Pancreas (tissue), 10 donors: ENCODE measurements at regions not wholly inside any gene's neighbourhood (a gene's known extent, or its start where the extent isn't known, plus 50 kb on each side); places are given as distances from the start of the nearest gene placed in this dataset.

Source experiments
- ATAC-seq, 4 donors: fragments of 200-7000 bp; cut with Tn5 transposase; one replicate each; pipeline versions ENCODE4 v1.8.0 to v1.9.1; 2020; ENCODE audit warnings: mild to moderate bottlenecking in 4 of 4, moderate library complexity in 4 of 4
- DNase-seq, 6 donors: peaks; one replicate each; pipeline ENCODE4 v3.0.0-alpha.2; 2020
- FAIRE-seq: peaks from 2 replicates; lab custom pipeline; 2012; peaks lifted over from hg19 to GRCh38; lab: Jason Lieb, UNC
- H3K27ac ChIP-seq, 4 donors: fragments of 200-600 bp; sonication (generic); 1 replicate in 3 of 4; 2 replicates in 1 of 4; pipeline versions ENCODE4 v1.5.0 to v1.8.0; 2020
- H3K27me3 ChIP-seq, 4 donors: fragments of 200-600 bp; one replicate each; pipeline ENCODE4 v1.8.0; 2021
- H3K36me3 ChIP-seq, 3 donors: fragments of 200-600 bp; sonication (generic) in 1 of 3; one replicate each; pipeline versions ENCODE4 v1.5.0 to v1.8.0; 2020 to 2021
- H3K4me1 ChIP-seq, 3 donors: fragments of 200-600 bp; one replicate each; pipeline ENCODE4 v1.8.0; 2021
- H3K4me3 ChIP-seq, 4 donors: fragments of 200-600 bp; sonication (generic) in 2 of 4; one replicate each; pipeline versions ENCODE4 v1.5.0 to v1.8.0; 2020 to 2021
- H3K9me3 ChIP-seq, 4 donors: fragments of 200-600 bp; one replicate each; pipeline ENCODE4 v1.8.0; 2021
- WGBS, 2 donors: extraction: QIAGEN DNeasy Blood & Tissue Kit; methylation state at CpG; one replicate each; pipeline ENCODE4 v1.1.7; 2013; 5-methylcytosine and 5-hydroxymethylcytosine counted together
- intact Hi-C, 3 donors: fragments of 100-400 bp; cut with DNase I; formaldehyde crosslinking; loops; one replicate each; pipeline versions ENCODE4 v1.11.1 to v1.14.2; 2022
- TF ChIP-seq, protein P1 (sequence below), 4 donors: fragments of 200-600 bp; sonication (generic) in 3 of 4; IDR thresholded peaks; one replicate each; pipeline versions ENCODE4 v1.5.0 to v1.8.0; 2021; ENCODE audit warnings: antibody characterized with exemption in 4 of 4
- donor health status: healthy with polysubstance abuse.
- donor health status: DM: no; HTN: no; CAD: no; lungs with moderate emphysema.
- donor health status: DM: no; HTN: no; CAD: no.
- donor health status: control.
- donor health status: control.
- donor health status: Bipolar disorder and iron deficiency.
- donor health status: DM: yes; HTN: yes; CAD: no.
- donor health status: DM: no; HTN: no; CAD: no.
- donor health status: DM: no; HTN: no; CAD: no.
- donor health status: DM: yes; HTN: yes; CAD: no.

DNA sequence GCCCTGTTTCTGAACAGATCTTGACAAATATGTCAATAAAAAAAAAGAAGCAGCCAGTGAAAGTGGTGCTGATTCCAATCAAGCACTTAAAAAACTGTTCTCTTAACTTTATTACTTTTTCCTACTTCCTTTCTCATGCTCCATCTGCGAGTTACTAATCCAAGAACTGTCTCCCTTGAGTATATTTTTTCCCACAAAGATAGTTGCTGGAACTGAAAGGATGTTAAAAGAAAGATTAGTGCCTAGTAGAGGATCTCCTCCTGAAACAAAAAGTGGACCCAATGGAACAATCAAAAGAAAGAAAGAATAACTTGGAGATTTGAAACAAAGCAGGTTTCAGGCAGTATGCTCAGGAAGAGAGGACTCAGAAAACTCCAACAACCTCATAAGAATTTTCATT lies 1034.8 kb downstream of the PCDH17 start:
- no peak overlapping the region for H3K4me3 ChIP-seq
- 34 to 40% methylated on average over 1 of the region's 1 CpG for WGBS, 2 donors
- intact Hi-C loops = no loop called here
- no peaks in the 10 kb centered on the region for H3K36me3 ChIP-seq
- H3K9me3 ChIP-seq = no peaks in the 10 kb centered on the region
- no peaks in the 10 kb centered on the region for H3K27me3 ChIP-seq
- no peak overlapping the region for H3K27ac ChIP-seq
- TF ChIP-seq, protein P1, sequence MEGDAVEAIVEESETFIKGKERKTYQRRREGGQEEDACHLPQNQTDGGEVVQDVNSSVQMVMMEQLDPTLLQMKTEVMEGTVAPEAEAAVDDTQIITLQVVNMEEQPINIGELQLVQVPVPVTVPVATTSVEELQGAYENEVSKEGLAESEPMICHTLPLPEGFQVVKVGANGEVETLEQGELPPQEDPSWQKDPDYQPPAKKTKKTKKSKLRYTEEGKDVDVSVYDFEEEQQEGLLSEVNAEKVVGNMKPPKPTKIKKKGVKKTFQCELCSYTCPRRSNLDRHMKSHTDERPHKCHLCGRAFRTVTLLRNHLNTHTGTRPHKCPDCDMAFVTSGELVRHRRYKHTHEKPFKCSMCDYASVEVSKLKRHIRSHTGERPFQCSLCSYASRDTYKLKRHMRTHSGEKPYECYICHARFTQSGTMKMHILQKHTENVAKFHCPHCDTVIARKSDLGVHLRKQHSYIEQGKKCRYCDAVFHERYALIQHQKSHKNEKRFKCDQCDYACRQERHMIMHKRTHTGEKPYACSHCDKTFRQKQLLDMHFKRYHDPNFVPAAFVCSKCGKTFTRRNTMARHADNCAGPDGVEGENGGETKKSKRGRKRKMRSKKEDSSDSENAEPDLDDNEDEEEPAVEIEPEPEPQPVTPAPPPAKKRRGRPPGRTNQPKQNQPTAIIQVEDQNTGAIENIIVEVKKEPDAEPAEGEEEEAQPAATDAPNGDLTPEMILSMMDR (IDR thresholded peaks at IDR 0.05) = no peak
- no peaks in the 10 kb centered on the region for H3K4me1 ChIP-seq
- DNase-seq (no peak), FAIRE-seq (no peak), ATAC-seq (no peak)

DNA sequence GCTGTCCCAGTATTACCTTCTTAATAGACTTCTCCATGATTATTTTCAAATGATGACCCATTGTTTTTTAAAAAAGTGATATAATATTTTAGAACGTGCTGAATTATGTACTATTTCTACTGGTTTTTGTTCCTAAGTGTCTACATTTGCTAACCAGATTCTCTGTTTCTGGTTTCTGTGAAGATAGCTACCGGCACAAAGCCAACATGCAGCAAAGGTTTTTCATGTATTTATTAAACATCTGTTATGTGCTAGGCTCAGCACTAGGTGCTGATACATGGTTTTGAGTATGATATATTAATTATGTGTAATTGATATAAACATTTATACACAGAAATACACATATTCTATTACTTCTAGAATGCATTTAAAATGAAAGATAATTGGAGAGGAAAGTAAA lies 1035.6 kb downstream of the PCDH17 start:
- H3K4me1 ChIP-seq = no peaks in the 10 kb centered on the region
- no peak overlapping the region for H3K4me3 ChIP-seq
- intact Hi-C loops = no loop called here
- ATAC-seq (no peak), FAIRE-seq (no peak), DNase-seq (no peak)
- H3K9me3 ChIP-seq = no peaks in the 10 kb centered on the region
- TF ChIP-seq, protein P1 (IDR thresholded peaks at IDR 0.05) = no peak
- H3K27me3 ChIP-seq = no peaks in the 10 kb centered on the region
- 56 to 59% methylated on average over 2 of the region's 2 CpGs for WGBS, 2 donors
- no peaks in the 10 kb centered on the region for H3K36me3 ChIP-seq
- no peak overlapping the region for H3K27ac ChIP-seq

DNA sequence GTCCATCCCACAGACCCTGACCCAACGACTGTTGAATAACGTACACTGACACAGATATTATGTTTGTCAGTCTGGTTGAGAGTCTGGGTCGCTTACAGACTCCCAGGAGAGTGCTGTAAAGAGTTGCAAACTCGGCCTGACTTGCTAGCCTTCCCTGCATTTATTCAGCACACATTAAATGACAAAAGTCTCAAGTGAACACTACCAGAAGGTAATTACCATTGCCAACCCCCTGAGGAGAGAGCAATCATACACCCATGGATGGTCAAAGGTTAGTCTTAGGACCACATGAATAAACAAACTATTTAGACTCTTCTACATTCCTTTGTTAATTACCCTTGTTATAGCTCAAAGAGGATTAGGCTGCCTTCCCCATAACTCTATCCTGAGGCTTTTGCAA lies 1048.6 kb downstream of the PCDH17 start:
- TF ChIP-seq, protein P1 (IDR thresholded peaks at IDR 0.05) = no peak
- Histone ChIP-seq H3K27ac (no peak overlapping the region), H3K27me3 (no peaks in the 10 kb centered on the region), H3K36me3 (no peaks in the 10 kb centered on the region), H3K4me1 (no peaks in the 10 kb centered on the region), H3K4me3 (no peak overlapping the region), H3K9me3 (no peaks in the 10 kb centered on the region)
- FAIRE-seq (no peak), DNase-seq (no peak), ATAC-seq (no peak)
- 40 to 50% methylated on average over 4 of the region's 4 CpGs for WGBS, 2 donors
- intact Hi-C loops = no loop called here

GRCh38 chr13:58682616-58683015 lies 1051.1 kb downstream of the PCDH17 start:
- DNase-seq (no peak), FAIRE-seq (no peak), ATAC-seq (no peak)
- TF ChIP-seq, protein P1 (IDR thresholded peaks at IDR 0.05) = no peak
- Histone ChIP-seq H3K4me3 (no peak overlapping the region), H3K4me1 (no peaks in the 10 kb centered on the region), H3K27ac (no peak overlapping the region), H3K36me3 (no peaks in the 10 kb centered on the region), H3K27me3 (no peaks in the 10 kb centered on the region), H3K9me3 (no peaks in the 10 kb centered on the region)
- intact Hi-C loops = no loop called here
- 73 to 90% methylated on average over 4 of the region's 4 CpGs for WGBS, 2 donors

- no peaks in the 10 kb centered on the region for H3K27me3 ChIP-seq
- DNase-seq (no peak), FAIRE-seq (no peak), ATAC-seq (no peak)
- no peaks in the 10 kb centered on the region for H3K4me1 ChIP-seq
- no peak overlapping the region for H3K27ac ChIP-seq
- no peak overlapping the region for H3K4me3 ChIP-seq
- 38 to 57% methylated on average over 2 of the region's 2 CpGs for WGBS, 2 donors
- no peaks in the 10 kb centered on the region for H3K36me3 ChIP-seq
- H3K9me3 ChIP-seq = no peaks in the 10 kb centered on the region
- TF ChIP-seq, protein P1 (IDR thresholded peaks at IDR 0.05) = no peak
- intact Hi-C loops = no loop called here
Observed at GRCh38 chr13:58687148-58687547, 1055.6 kb downstream of the PCDH17 start.
